ENCODE measurements at regions not wholly inside any gene's neighbourhood (a gene's known extent, or its start where the extent isn't known, plus 50 kb on each side); places are given as distances from the start of the nearest gene placed in this dataset.

DNA sequence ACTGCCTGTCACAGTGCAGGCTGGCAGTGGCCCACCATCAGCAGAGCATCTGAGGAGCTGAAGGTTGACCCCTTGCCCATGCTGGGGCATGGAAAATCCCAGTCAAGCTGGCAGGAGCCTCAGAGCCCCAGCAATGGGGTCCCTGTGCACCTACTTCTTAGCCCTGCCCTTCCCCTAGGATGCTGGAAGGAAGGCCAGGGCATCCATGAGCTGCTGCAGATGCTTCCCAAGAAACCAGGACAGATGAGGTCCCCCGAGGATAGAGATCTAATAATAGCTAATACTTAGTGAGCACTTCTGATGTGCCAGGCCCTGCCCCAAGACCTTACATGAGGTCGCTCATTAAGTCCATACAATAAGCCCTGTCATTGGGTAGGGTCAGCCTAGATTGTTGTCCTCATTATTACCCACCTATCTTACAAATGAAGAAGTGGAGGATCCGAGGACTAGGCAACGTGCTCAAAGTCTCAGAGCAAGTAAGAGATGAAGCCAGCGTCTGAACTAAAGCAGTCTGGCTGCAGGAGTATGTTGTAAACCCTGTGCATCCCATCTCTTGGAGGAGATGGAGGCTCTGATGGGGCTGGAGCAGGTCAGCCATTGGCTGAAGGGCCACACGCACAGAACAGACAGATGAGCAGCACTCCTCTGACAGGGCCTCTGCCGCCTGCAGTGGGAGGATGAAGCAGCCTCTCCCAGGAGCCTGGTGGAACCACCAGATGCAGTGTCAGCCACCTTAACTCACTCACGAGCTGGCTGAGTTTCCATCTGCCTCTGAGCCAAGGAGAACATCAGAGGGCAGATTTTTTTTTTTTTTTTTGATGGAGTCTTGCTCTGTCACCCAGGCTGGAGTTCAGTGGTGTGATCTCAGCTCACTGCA lies 175.4 kb downstream of the WSCD1 start:
- H3K27ac ChIP-seq (ENCODE audit: insufficient read depth, low read depth, low read length), result no peak overlapping the region
- no peaks in the 10 kb centered on the region for H3K36me3 ChIP-seq (ENCODE audit: control insufficient read depth in 2 of 2, extremely low read depth in 1 of 2, insufficient read depth in 2 of 2, low read length in 2 of 2)
- H2AFZ ChIP-seq (ENCODE audit: low read depth, low read length), result no peak overlapping the region
- no peak overlapping the region for H3K9ac ChIP-seq (replicated peaks; ENCODE audit: extremely low read depth, insufficient read depth, low read length)
- intact Hi-C loops (cut with micrococcal nuclease) (no loop called here), dilution Hi-C loops (cut with MboI; ENCODE audit: extremely low pct_ligation_motif_present, low sequenced_read_pairs) (no loop called here)
- no peaks in the 10 kb centered on the region for H3K79me2 ChIP-seq (ENCODE audit: control insufficient read depth, insufficient read depth, low read length)
- no peaks in the 10 kb centered on the region for H3K9me1 ChIP-seq (replicated peaks; ENCODE audit: control insufficient read depth, extremely low read depth, insufficient read depth, low read length)
- ChIA-PET CTCF (no interaction called here), POLR2A (no interaction called here)
- BruUV-seq (replicated peaks), result no TSS peak
- no peaks in the 10 kb centered on the region for H3K27me3 ChIP-seq (ENCODE audit: control insufficient read depth in 2 of 2, insufficient read depth in 2 of 2, low read length in 2 of 2)
- H3K4me2 ChIP-seq (ENCODE audit: insufficient read depth, low read length), result no peak overlapping the region
- peaks cover 3% of the 10 kb centered on the region for H3K4me1 ChIP-seq (ENCODE audit: control insufficient read depth, extremely low read depth, insufficient read depth, low read length)
- FAIRE-seq, result no peak
- no peak overlapping the region for H3K4me3 ChIP-seq (replicated peaks in 1 of 3; ENCODE audit: insufficient read depth in 1 of 3, low read depth in 1 of 3, low read length in 3 of 3)
- DNase-seq (ENCODE audit: low read depth, low spot score), result no peak
- no peaks in the 10 kb centered on the region for H4K20me1 ChIP-seq (replicated peaks; ENCODE audit: control insufficient read depth, extremely low read depth, insufficient read depth, low read length)
- TF ChIP-seq MYC (IDR thresholded peaks at IDR 0.05; ENCODE audit: low read depth, low read length) (no peak), GATA2 (IDR thresholded peaks at IDR 0.05; ENCODE audit: insufficient read depth, insufficient read length, low read depth, low read length) (no peak), JUN (IDR thresholded peaks at IDR 0.05; ENCODE audit: borderline replicate concordance, insufficient read depth, insufficient read length, low read depth) (no peak), POLR2AphosphoS5 (IDR thresholded peaks at IDR 0.05; ENCODE audit: insufficient read depth, low read depth, low read length) (no peak), EZH2 (IDR thresholded peaks at IDR 0.05; ENCODE audit: borderline replicate concordance, low read depth, low read length, severe bottlenecking) (no peak), FOS (IDR thresholded peaks at IDR 0.05; ENCODE audit: borderline replicate concordance, insufficient read depth, low read length) (no peak)
- TF ChIP-seq, protein P1, sequence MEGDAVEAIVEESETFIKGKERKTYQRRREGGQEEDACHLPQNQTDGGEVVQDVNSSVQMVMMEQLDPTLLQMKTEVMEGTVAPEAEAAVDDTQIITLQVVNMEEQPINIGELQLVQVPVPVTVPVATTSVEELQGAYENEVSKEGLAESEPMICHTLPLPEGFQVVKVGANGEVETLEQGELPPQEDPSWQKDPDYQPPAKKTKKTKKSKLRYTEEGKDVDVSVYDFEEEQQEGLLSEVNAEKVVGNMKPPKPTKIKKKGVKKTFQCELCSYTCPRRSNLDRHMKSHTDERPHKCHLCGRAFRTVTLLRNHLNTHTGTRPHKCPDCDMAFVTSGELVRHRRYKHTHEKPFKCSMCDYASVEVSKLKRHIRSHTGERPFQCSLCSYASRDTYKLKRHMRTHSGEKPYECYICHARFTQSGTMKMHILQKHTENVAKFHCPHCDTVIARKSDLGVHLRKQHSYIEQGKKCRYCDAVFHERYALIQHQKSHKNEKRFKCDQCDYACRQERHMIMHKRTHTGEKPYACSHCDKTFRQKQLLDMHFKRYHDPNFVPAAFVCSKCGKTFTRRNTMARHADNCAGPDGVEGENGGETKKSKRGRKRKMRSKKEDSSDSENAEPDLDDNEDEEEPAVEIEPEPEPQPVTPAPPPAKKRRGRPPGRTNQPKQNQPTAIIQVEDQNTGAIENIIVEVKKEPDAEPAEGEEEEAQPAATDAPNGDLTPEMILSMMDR (IDR thresholded peaks at IDR 0.05; ENCODE audit: extremely low read depth in 1 of 2, insufficient read depth in 1 of 2, low read depth in 1 of 2, low read length in 2 of 2), result no peak
- no peaks in the 10 kb centered on the region for H3K9me3 ChIP-seq (replicated peaks; ENCODE audit: control insufficient read depth, insufficient read depth, low read length)
